ENCODE measurements at regions not wholly inside any gene's neighbourhood (a gene's known extent, or its start where the extent isn't known, plus 50 kb on each side); places are given as distances from the start of the nearest gene placed in this dataset.

DNA sequence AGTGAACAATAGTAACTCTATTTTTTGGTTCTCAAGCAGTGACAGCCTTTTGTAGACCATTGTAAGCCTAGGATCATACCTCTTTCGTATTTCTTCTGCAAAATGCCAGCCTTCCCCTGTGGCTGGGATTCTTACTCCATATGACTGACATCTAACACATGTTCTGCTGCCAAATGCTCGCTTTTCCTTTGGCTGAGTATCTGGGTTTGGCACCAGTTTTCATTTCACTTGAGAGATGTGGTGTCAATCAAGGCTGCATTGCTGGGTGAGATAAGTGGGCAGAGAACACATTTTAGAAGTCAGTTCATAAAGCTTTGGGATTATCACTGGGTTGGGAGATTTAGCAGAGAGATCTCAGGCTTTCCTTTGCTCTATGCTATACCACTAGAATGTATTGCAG, 514.7 kb upstream of the SGO1 start:
- BruUV-seq (replicated peaks): no TSS peak
- intact Hi-C loops (cut with micrococcal nuclease; ENCODE audit: unreplicated experiment): no loop called here
- Histone ChIP-seq H3K9me3 (no peaks in the 10 kb centered on the region), H3K36me3 (ENCODE audit: control insufficient read depth, insufficient read depth, low read length) (no peaks in the 10 kb centered on the region), H3K4me3 (ENCODE audit: low read depth, low read length) (no peak overlapping the region), H3K27me3 (replicated peaks; ENCODE audit: control insufficient read depth, insufficient read depth, low read length) (no peaks in the 10 kb centered on the region), H3K4me1 (no peaks in the 10 kb centered on the region)
- no peaks in the 10 kb centered on the region for H3K27me3 Mint-ChIP-seq (ENCODE audit: insufficient read depth, unreplicated experiment)
- H3K9me3 Mint-ChIP-seq (ENCODE audit: unreplicated experiment): no peaks in the 10 kb centered on the region
- POLR2A ChIA-PET: no interaction called here
- no peak overlapping the region for H3K27ac Mint-ChIP-seq (ENCODE audit: unreplicated experiment)
- TF ChIP-seq, protein P1, sequence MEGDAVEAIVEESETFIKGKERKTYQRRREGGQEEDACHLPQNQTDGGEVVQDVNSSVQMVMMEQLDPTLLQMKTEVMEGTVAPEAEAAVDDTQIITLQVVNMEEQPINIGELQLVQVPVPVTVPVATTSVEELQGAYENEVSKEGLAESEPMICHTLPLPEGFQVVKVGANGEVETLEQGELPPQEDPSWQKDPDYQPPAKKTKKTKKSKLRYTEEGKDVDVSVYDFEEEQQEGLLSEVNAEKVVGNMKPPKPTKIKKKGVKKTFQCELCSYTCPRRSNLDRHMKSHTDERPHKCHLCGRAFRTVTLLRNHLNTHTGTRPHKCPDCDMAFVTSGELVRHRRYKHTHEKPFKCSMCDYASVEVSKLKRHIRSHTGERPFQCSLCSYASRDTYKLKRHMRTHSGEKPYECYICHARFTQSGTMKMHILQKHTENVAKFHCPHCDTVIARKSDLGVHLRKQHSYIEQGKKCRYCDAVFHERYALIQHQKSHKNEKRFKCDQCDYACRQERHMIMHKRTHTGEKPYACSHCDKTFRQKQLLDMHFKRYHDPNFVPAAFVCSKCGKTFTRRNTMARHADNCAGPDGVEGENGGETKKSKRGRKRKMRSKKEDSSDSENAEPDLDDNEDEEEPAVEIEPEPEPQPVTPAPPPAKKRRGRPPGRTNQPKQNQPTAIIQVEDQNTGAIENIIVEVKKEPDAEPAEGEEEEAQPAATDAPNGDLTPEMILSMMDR (IDR thresholded peaks at IDR 0.05; ENCODE audit: insufficient read depth in 1 of 2, low read depth in 1 of 2, low read length in 1 of 2, severe bottlenecking in 1 of 2, unreplicated experiment in 1 of 2): no peak
- H3K36me3 Mint-ChIP-seq (ENCODE audit: insufficient read depth, unreplicated experiment): no peaks in the 10 kb centered on the region
- CTCF ChIA-PET: no interaction called here
- H3K4me1 Mint-ChIP-seq (ENCODE audit: low read depth, unreplicated experiment): no peaks in the 10 kb centered on the region
- no peak overlapping the region for H3K4me3 Mint-ChIP-seq (ENCODE audit: unreplicated experiment)
- DNase-seq: no peak

DNA sequence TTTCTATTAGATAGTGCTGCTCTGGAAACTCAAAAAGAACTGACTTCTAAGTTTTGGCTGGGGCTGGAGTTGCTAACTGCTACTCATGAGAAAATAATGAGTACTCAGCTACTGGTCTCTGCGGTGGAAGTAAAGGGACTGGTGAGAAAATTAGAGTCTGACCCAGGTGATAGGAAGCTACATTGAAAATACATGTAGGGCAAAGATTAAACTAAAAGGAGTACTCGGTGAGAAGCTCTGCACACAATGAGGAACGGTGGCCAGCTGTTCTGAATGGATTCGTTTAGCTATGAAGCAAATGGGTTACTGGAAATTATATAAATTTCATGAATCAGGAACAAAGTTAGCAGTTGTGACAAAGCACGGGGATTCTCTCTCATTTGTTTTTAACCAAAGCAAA, 512.9 kb upstream of the SGO1 start:
- H3K9me3 Mint-ChIP-seq (ENCODE audit: unreplicated experiment): no peaks in the 10 kb centered on the region
- Histone ChIP-seq H3K27me3 (replicated peaks; ENCODE audit: control insufficient read depth, insufficient read depth, low read length) (no peaks in the 10 kb centered on the region), H3K9me3 (no peaks in the 10 kb centered on the region), H3K36me3 (ENCODE audit: control insufficient read depth, insufficient read depth, low read length) (no peaks in the 10 kb centered on the region), H3K4me3 (ENCODE audit: low read depth, low read length) (no peak overlapping the region), H3K4me1 (no peaks in the 10 kb centered on the region)
- H3K4me3 Mint-ChIP-seq (ENCODE audit: unreplicated experiment): no peak overlapping the region
- TF ChIP-seq, protein P1 (IDR thresholded peaks at IDR 0.05; ENCODE audit: insufficient read depth in 1 of 2, low read depth in 1 of 2, low read length in 1 of 2, severe bottlenecking in 1 of 2, unreplicated experiment in 1 of 2): no peak
- no peaks in the 10 kb centered on the region for H3K36me3 Mint-ChIP-seq (ENCODE audit: insufficient read depth, unreplicated experiment)
- intact Hi-C loops (cut with micrococcal nuclease; ENCODE audit: unreplicated experiment): no loop called here
- no TSS peak for BruUV-seq (replicated peaks)
- DNase-seq: no peak
- H3K27me3 Mint-ChIP-seq (ENCODE audit: insufficient read depth, unreplicated experiment): no peaks in the 10 kb centered on the region
- ChIA-PET CTCF (no interaction called here), POLR2A (no interaction called here)
- H3K4me1 Mint-ChIP-seq (ENCODE audit: low read depth, unreplicated experiment): no peaks in the 10 kb centered on the region
- H3K27ac Mint-ChIP-seq (ENCODE audit: unreplicated experiment): no peak overlapping the region

GRCh38 chr3:20696388-20697150, 510.6 kb upstream of the SGO1 start:
- TF ChIP-seq, protein P1 (IDR thresholded peaks at IDR 0.05; ENCODE audit: insufficient read depth in 1 of 2, low read depth in 1 of 2, low read length in 1 of 2, severe bottlenecking in 1 of 2, unreplicated experiment in 1 of 2): no peak
- ChIA-PET CTCF (no interaction called here), POLR2A (no interaction called here)
- Mint-ChIP-seq H3K4me3 (ENCODE audit: unreplicated experiment) (no peak overlapping the region), H3K9me3 (ENCODE audit: unreplicated experiment) (no peaks in the 10 kb centered on the region), H3K27me3 (ENCODE audit: insufficient read depth, unreplicated experiment) (no peaks in the 10 kb centered on the region), H3K4me1 (ENCODE audit: low read depth, unreplicated experiment) (no peaks in the 10 kb centered on the region), H3K36me3 (ENCODE audit: insufficient read depth, unreplicated experiment) (no peaks in the 10 kb centered on the region), H3K27ac (ENCODE audit: unreplicated experiment) (no peak overlapping the region)
- H3K4me3 ChIP-seq (ENCODE audit: low read depth, low read length): no peak overlapping the region
- H3K27me3 ChIP-seq (replicated peaks; ENCODE audit: control insufficient read depth, insufficient read depth, low read length): no peaks in the 10 kb centered on the region
- DNase-seq: no peak
- no peaks in the 10 kb centered on the region for H3K36me3 ChIP-seq (ENCODE audit: control insufficient read depth, insufficient read depth, low read length)
- no TSS peak for BruUV-seq (replicated peaks)
- no peaks in the 10 kb centered on the region for H3K4me1 ChIP-seq
- intact Hi-C loops (cut with micrococcal nuclease; ENCODE audit: unreplicated experiment): no loop called here
- H3K9me3 ChIP-seq: no peaks in the 10 kb centered on the region

Measured in Caco-2 (cell line).